Islet of Langerhans (tissue), 1 donor: ENCODE measurements at regions not wholly inside any gene's neighbourhood (a gene's known extent, or its start where the extent isn't known, plus 50 kb on each side); places are given as distances from the start of the nearest gene placed in this dataset.

Experiments used
- FAIRE-seq: peaks from one replicate; lab custom pipeline; 2011; peaks lifted over from hg19 to GRCh38; lab: Jason Lieb, UNC

GRCh38 chr6:145497006-145497405, 238.3 kb downstream of the EPM2A start:
- no peak for FAIRE-seq

GRCh38 chr6:145498425-145498824, 236.9 kb downstream of the EPM2A start:
- FAIRE-seq, result no peak

- FAIRE-seq, result no peak
Measured at GRCh38 chr6:145502416-145502815, 232.9 kb downstream of the EPM2A start.

GRCh38 chr6:145506136-145506535, 229.2 kb downstream of the EPM2A start:
- no peak for FAIRE-seq

GRCh38 chr6:145506565-145506964, 228.8 kb downstream of the EPM2A start:
- FAIRE-seq, result no peak

- FAIRE-seq, result no peak
Measured at GRCh38 chr6:145507239-145507638, 228.1 kb downstream of the EPM2A start.

GRCh38 chr6:145508107-145508506, 227.2 kb downstream of the EPM2A start:
- FAIRE-seq, result no peak

GRCh38 chr6:145517492-145517891, 217.8 kb downstream of the EPM2A start:
- FAIRE-seq, result no peak

- no peak for FAIRE-seq
Measured at GRCh38 chr6:145525038-145525437, 210.3 kb downstream of the EPM2A start.

- no peak for FAIRE-seq
Measured at GRCh38 chr6:145529582-145529981, 205.7 kb downstream of the EPM2A start.

GRCh38 chr6:145530454-145530853, 204.9 kb downstream of the EPM2A start:
- FAIRE-seq, result no peak

- no peak for FAIRE-seq
Measured at GRCh38 chr6:145531032-145531431, 204.3 kb downstream of the EPM2A start.

GRCh38 chr6:145531822-145532221, 203.5 kb downstream of the EPM2A start:
- FAIRE-seq, result no peak

- FAIRE-seq, result no peak
Measured at GRCh38 chr6:145532361-145532760, 203.0 kb downstream of the EPM2A start.

- peak; percentile 100 for FAIRE-seq
Measured at GRCh38 chr6:145534989-145535388, 200.3 kb downstream of the EPM2A start.

- no peak for FAIRE-seq
Measured at GRCh38 chr6:145538989-145539388, 196.3 kb downstream of the EPM2A start.

GRCh38 chr6:145539831-145540230, 195.5 kb downstream of the EPM2A start:
- FAIRE-seq, result no peak

- no peak for FAIRE-seq
Measured at GRCh38 chr6:145540741-145541140, 194.6 kb downstream of the EPM2A start.

GRCh38 chr6:145544041-145544440, 191.3 kb downstream of the EPM2A start:
- peak; percentile 75 for FAIRE-seq

GRCh38 chr6:145544514-145544913, 190.8 kb downstream of the EPM2A start:
- FAIRE-seq, result no peak

- no peak for FAIRE-seq
Measured at GRCh38 chr6:145546265-145546664, 189.1 kb downstream of the EPM2A start.

- peak; percentile 53 for FAIRE-seq
Measured at GRCh38 chr6:145547594-145548335, 187.6 kb downstream of the EPM2A start.

- no peak for FAIRE-seq
Measured at GRCh38 chr6:145548933-145549648, 186.2 kb downstream of the EPM2A start.

GRCh38 chr6:145551164-145551563, 184.2 kb downstream of the EPM2A start:
- FAIRE-seq, result no peak
